ENCODE measurements at regions not wholly inside any gene's neighbourhood (a gene's known extent, or its start where the extent isn't known, plus 50 kb on each side); places are given as distances from the start of the nearest gene placed in this dataset.

GRCh38 chr7:81549484-81550016 lies 220.3 kb downstream of the HGF start:
- DNase-seq (ENCODE audit: low spot score) (no peak), ATAC-seq (no peak)
- intact Hi-C loops (cut with DNase I) = no loop called here

- no peak for DNase-seq (ENCODE audit: low spot score)
- intact Hi-C loops (cut with DNase I) = no loop called here
- ATAC-seq = no peak
These were observed 234.9 kb downstream of the HGF start for GRCh38 chr7:81534996-81535395.

- no peak for ATAC-seq
- no peak for DNase-seq (ENCODE audit: low spot score)
- intact Hi-C loops (cut with DNase I) = no loop called here
These were observed 235.4 kb downstream of the HGF start for GRCh38 chr7:81534446-81534845.

GRCh38 chr7:81533931-81534330 lies 235.9 kb downstream of the HGF start:
- intact Hi-C loops (cut with DNase I) = no loop called here
- DNase-seq (ENCODE audit: low spot score) (no peak), ATAC-seq (no peak)

GRCh38 chr7:81533426-81533825 lies 236.4 kb downstream of the HGF start:
- DNase-seq (ENCODE audit: low spot score) = no peak
- intact Hi-C loops (cut with DNase I) = no loop called here
- no peak for ATAC-seq

- ATAC-seq = no peak
- no peak for DNase-seq (ENCODE audit: low spot score)
- intact Hi-C loops (cut with DNase I) = no loop called here
These were observed 240.1 kb downstream of the HGF start for GRCh38 chr7:81529785-81530184.

GRCh38 chr7:81527651-81528050 lies 242.2 kb downstream of the HGF start:
- no peak for ATAC-seq
- no peak for DNase-seq (ENCODE audit: low spot score)
- intact Hi-C loops (cut with DNase I) = no loop called here

- no peak for ATAC-seq
- DNase-seq (ENCODE audit: low spot score) = no peak
- intact Hi-C loops (cut with DNase I) = no loop called here
These were observed 242.9 kb downstream of the HGF start for GRCh38 chr7:81526971-81527370.

- ATAC-seq = no peak
- DNase-seq (ENCODE audit: low spot score) = no peak
These were observed 244.0 kb downstream of the HGF start for GRCh38 chr7:81525841-81526240.

GRCh38 chr7:81519886-81520285 lies 250.0 kb downstream of the HGF start:
- DNase-seq (ENCODE audit: low spot score) (no peak), ATAC-seq (no peak)
- intact Hi-C loops (cut with DNase I) = no loop called here

More at GRCh38 chr7:81525841-81526240, 244.0 kb downstream of the HGF start:
- intact Hi-C loops (cut with DNase I) = no loop called here

- intact Hi-C loops (cut with DNase I) = no loop called here
- ATAC-seq (no peak), DNase-seq (ENCODE audit: low spot score) (no peak)
These were observed 252.9 kb downstream of the HGF start for GRCh38 chr7:81516898-81517297.

GRCh38 chr7:81515009-81515408 lies 254.8 kb downstream of the HGF start:
- ATAC-seq = no peak
- intact Hi-C loops (cut with DNase I) = no loop called here
- DNase-seq (ENCODE audit: low spot score) = no peak

- intact Hi-C loops (cut with DNase I) = no loop called here
- no peak for ATAC-seq
These were observed 255.3 kb downstream of the HGF start for GRCh38 chr7:81514546-81514945.

GRCh38 chr7:81510122-81510521 lies 259.7 kb downstream of the HGF start:
- DNase-seq (ENCODE audit: low spot score) = no peak
- no peak for ATAC-seq
- intact Hi-C loops (cut with DNase I) = no loop called here

More at GRCh38 chr7:81514546-81514945, 255.3 kb downstream of the HGF start:
- DNase-seq (ENCODE audit: low spot score) = no peak

- intact Hi-C loops (cut with DNase I) = no loop called here
- DNase-seq (ENCODE audit: low spot score) (no peak), ATAC-seq (no peak)
These were observed 262.6 kb downstream of the HGF start for GRCh38 chr7:81507221-81507620.

- ATAC-seq = no peak
- intact Hi-C loops (cut with DNase I) = no loop called here
- DNase-seq (ENCODE audit: low spot score) = no peak
These were observed 263.2 kb downstream of the HGF start for GRCh38 chr7:81506609-81507008.

GRCh38 chr7:81503771-81504170 lies 266.1 kb downstream of the HGF start:
- intact Hi-C loops (cut with DNase I) = no loop called here
- DNase-seq (ENCODE audit: low spot score) (no peak), ATAC-seq (no peak)

- intact Hi-C loops (cut with DNase I) = no loop called here
- DNase-seq (ENCODE audit: low spot score) (no peak), ATAC-seq (no peak)
These were observed 266.5 kb downstream of the HGF start for GRCh38 chr7:81503336-81503735.

- DNase-seq (ENCODE audit: low spot score) (no peak), ATAC-seq (no peak)
- intact Hi-C loops (cut with DNase I) = no loop called here
These were observed 268.6 kb downstream of the HGF start for GRCh38 chr7:81501220-81501619.

GRCh38 chr7:81500631-81501030 lies 269.2 kb downstream of the HGF start:
- intact Hi-C loops (cut with DNase I) = no loop called here
- ATAC-seq = no peak

GRCh38 chr7:81499262-81500116 lies 270.4 kb downstream of the HGF start:
- intact Hi-C loops (cut with DNase I) = no loop called here
- ATAC-seq = peak; percentile 94
- no peak for DNase-seq (ENCODE audit: low spot score)

More at GRCh38 chr7:81500631-81501030, 269.2 kb downstream of the HGF start:
- no peak for DNase-seq (ENCODE audit: low spot score)

All from sciatic nerve (tissue), 2 donors.